ENCODE measurements at regions not wholly inside any gene's neighbourhood (a gene's known extent, or its start where the extent isn't known, plus 50 kb on each side); places are given as distances from the start of the nearest gene placed in this dataset.

- H3K27me3 ChIP-seq (ENCODE audit: control insufficient read depth, insufficient read depth, low read length), result peaks cover 2% of the 10 kb centered on the region
- H3K36me3 ChIP-seq (ENCODE audit: control insufficient read depth, insufficient read depth, low read length), result no peaks in the 10 kb centered on the region
- TF ChIP-seq, protein P1, sequence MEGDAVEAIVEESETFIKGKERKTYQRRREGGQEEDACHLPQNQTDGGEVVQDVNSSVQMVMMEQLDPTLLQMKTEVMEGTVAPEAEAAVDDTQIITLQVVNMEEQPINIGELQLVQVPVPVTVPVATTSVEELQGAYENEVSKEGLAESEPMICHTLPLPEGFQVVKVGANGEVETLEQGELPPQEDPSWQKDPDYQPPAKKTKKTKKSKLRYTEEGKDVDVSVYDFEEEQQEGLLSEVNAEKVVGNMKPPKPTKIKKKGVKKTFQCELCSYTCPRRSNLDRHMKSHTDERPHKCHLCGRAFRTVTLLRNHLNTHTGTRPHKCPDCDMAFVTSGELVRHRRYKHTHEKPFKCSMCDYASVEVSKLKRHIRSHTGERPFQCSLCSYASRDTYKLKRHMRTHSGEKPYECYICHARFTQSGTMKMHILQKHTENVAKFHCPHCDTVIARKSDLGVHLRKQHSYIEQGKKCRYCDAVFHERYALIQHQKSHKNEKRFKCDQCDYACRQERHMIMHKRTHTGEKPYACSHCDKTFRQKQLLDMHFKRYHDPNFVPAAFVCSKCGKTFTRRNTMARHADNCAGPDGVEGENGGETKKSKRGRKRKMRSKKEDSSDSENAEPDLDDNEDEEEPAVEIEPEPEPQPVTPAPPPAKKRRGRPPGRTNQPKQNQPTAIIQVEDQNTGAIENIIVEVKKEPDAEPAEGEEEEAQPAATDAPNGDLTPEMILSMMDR (IDR thresholded peaks at IDR 0.05; ENCODE audit: insufficient read depth, low read length, severe bottlenecking), result no peak
- DNase-seq (ENCODE audit: low read depth) (no peak), FAIRE-seq (no peak)
- no peak overlapping the region for H3K4me3 ChIP-seq (ENCODE audit: low read depth, low read length)
Measured at GRCh38 chr10:90530521-90530920, 327.3 kb downstream of the HTR7 start.

- TF ChIP-seq, protein P1 (IDR thresholded peaks at IDR 0.05; ENCODE audit: insufficient read depth, low read length, severe bottlenecking), result no peak
- no peak for DNase-seq (ENCODE audit: low read depth)
- no peak for FAIRE-seq
- Histone ChIP-seq H3K36me3 (ENCODE audit: control insufficient read depth, insufficient read depth, low read length) (no peaks in the 10 kb centered on the region), H3K4me3 (ENCODE audit: low read depth, low read length) (no peak overlapping the region), H3K27me3 (ENCODE audit: control insufficient read depth, insufficient read depth, low read length) (no peaks in the 10 kb centered on the region)
Measured at GRCh38 chr10:90557385-90557784, 300.5 kb downstream of the HTR7 start.

- H3K27me3 ChIP-seq (ENCODE audit: control insufficient read depth, insufficient read depth, low read length), result no peaks in the 10 kb centered on the region
- DNase-seq (ENCODE audit: low read depth) (peak; percentile 13), FAIRE-seq (no peak)
- no peak overlapping the region for H3K4me3 ChIP-seq (ENCODE audit: low read depth, low read length)
- TF ChIP-seq, protein P1 (IDR thresholded peaks at IDR 0.05; ENCODE audit: insufficient read depth, low read length, severe bottlenecking), result no peak
- H3K36me3 ChIP-seq (ENCODE audit: control insufficient read depth, insufficient read depth, low read length), result no peaks in the 10 kb centered on the region
Measured at GRCh38 chr10:90560331-90560730, 297.5 kb downstream of the HTR7 start.

DNA sequence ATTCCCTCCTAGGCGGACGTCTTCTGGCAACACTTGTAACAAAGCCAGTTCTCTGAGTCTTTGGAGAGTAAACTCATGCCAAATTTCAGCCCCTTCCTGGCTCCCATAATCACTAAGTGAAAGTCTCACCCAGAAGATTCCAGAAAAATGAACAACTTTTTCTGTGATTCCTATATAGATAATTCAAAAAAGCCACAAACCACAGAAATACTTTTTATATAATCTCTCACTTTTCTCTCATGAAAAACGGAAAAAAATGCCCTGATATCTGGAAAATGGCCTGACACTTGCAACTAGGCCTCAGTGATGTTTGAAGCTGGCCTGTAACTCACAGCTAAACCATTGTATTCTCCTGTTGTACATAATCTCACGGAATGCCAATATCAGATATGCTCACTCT is 296.2 kb downstream of the HTR7 start:
- H3K4me3 ChIP-seq (ENCODE audit: low read depth, low read length), result no peak overlapping the region
- DNase-seq (ENCODE audit: low read depth) (no peak), FAIRE-seq (no peak)
- TF ChIP-seq, protein P1 (IDR thresholded peaks at IDR 0.05; ENCODE audit: insufficient read depth, low read length, severe bottlenecking), result no peak
- H3K27me3 ChIP-seq (ENCODE audit: control insufficient read depth, insufficient read depth, low read length), result no peaks in the 10 kb centered on the region
- no peaks in the 10 kb centered on the region for H3K36me3 ChIP-seq (ENCODE audit: control insufficient read depth, insufficient read depth, low read length)

GRCh38 chr10:90571481-90572258 is 286.2 kb downstream of the HTR7 start:
- DNase-seq (ENCODE audit: low read depth), result no peak
- no peak overlapping the region for H3K4me3 ChIP-seq (ENCODE audit: low read depth, low read length)
- H3K36me3 ChIP-seq (ENCODE audit: control insufficient read depth, insufficient read depth, low read length), result no peaks in the 10 kb centered on the region
- H3K27me3 ChIP-seq (ENCODE audit: control insufficient read depth, insufficient read depth, low read length), result no peaks in the 10 kb centered on the region
- TF ChIP-seq, protein P1 (IDR thresholded peaks at IDR 0.05; ENCODE audit: insufficient read depth, low read length, severe bottlenecking), result no peak
- FAIRE-seq, result no peak

- TF ChIP-seq, protein P1 (IDR thresholded peaks at IDR 0.05; ENCODE audit: insufficient read depth, low read length, severe bottlenecking), result no peak
- no peak overlapping the region for H3K4me3 ChIP-seq (ENCODE audit: low read depth, low read length)
- no peaks in the 10 kb centered on the region for H3K27me3 ChIP-seq (ENCODE audit: control insufficient read depth, insufficient read depth, low read length)
- no peaks in the 10 kb centered on the region for H3K36me3 ChIP-seq (ENCODE audit: control insufficient read depth, insufficient read depth, low read length)
- no peak for DNase-seq (ENCODE audit: low read depth)
- FAIRE-seq, result no peak
Measured at GRCh38 chr10:90575125-90575524, 282.7 kb downstream of the HTR7 start.
